NB4 (cell line): ENCODE measurements at regions not wholly inside any gene's neighbourhood (a gene's known extent, or its start where the extent isn't known, plus 50 kb on each side); places are given as distances from the start of the nearest gene placed in this dataset.

ENCODE experiments used
- DNase-seq: peaks from one replicate; pipeline ENCODE4 v3.0.0; 2010; ENCODE audit warnings: low read depth
- H3K4me3 ChIP-seq: one replicate; pipeline ENCODE4 v1.5.1; 2011; ENCODE audit warnings: mild to moderate bottlenecking, low read depth, low read length, moderate library complexity
- MYC ChIP-seq: IDR thresholded peaks from 2 replicates; pipeline ENCODE4 v1.6.1; 2011; ENCODE audit warnings: low read depth, low read length
- POLR2A ChIP-seq: IDR thresholded peaks from 2 replicates; pipeline ENCODE4 v1.6.1; 2011; ENCODE audit warnings: mild to moderate bottlenecking; ENCODE audit not compliant: insufficient read length; ENCODE audit errors: extremely low read depth
- TF ChIP-seq, protein P1 (sequence below): IDR thresholded peaks from one replicate; pipeline ENCODE4 v1.5.1; 2012; ENCODE audit warnings: low read depth, low read length
- TF ChIP-seq, protein P2 (sequence below): IDR thresholded peaks from 2 replicates; pipeline ENCODE4 v1.6.1; 2011; ENCODE audit warnings: low read depth, low read length

DNA sequence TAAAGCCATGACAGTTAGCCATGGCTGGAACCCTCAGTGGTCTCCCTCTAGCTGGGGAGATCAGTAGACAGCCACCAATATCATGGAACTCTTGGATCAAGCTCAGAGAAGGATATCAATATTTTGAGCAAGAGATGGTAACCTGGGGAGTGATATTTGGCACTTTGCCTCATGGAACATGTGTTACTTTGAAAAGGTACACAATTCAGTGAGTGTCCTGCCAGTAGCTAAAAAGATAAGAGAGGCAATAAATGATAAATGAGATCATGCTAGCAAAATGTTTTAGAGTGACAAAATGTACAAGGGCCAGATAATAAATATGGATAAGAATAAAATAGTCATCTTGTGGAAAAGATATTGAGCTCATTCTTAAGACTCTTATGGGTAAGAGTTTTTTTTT, 1618.7 kb downstream of the OLFM4 start:
- TF ChIP-seq, protein P1, sequence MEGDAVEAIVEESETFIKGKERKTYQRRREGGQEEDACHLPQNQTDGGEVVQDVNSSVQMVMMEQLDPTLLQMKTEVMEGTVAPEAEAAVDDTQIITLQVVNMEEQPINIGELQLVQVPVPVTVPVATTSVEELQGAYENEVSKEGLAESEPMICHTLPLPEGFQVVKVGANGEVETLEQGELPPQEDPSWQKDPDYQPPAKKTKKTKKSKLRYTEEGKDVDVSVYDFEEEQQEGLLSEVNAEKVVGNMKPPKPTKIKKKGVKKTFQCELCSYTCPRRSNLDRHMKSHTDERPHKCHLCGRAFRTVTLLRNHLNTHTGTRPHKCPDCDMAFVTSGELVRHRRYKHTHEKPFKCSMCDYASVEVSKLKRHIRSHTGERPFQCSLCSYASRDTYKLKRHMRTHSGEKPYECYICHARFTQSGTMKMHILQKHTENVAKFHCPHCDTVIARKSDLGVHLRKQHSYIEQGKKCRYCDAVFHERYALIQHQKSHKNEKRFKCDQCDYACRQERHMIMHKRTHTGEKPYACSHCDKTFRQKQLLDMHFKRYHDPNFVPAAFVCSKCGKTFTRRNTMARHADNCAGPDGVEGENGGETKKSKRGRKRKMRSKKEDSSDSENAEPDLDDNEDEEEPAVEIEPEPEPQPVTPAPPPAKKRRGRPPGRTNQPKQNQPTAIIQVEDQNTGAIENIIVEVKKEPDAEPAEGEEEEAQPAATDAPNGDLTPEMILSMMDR = no peak
- no peak for TF ChIP-seq POLR2A
- no peak for TF ChIP-seq MYC
- TF ChIP-seq, protein P2, sequence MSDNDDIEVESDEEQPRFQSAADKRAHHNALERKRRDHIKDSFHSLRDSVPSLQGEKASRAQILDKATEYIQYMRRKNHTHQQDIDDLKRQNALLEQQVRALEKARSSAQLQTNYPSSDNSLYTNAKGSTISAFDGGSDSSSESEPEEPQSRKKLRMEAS = no peak
- no peak for DNase-seq
- no peak overlapping the region for H3K4me3 ChIP-seq

DNA sequence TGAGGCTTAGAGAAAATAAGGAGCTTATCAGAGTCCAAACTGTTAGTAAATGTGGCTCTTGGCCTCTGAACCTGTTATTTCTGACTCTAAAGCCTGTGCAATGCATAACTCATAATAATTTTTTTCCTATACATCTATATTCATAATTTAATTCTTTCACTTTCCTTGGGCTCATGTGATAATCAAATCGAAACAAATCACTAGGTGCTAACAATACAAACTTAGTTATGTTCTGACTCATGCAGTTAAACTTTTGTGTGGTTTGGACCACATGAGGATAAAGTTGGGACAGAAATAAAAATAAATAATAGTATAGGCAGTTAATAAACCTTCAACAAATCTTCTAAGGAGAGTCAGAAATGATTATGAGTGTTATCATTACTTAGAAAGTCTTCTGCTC, 1629.0 kb downstream of the OLFM4 start:
- DNase-seq = no peak
- no peak overlapping the region for H3K4me3 ChIP-seq
- TF ChIP-seq, protein P2 = no peak
- TF ChIP-seq POLR2A (no peak), MYC (no peak)
- TF ChIP-seq, protein P1 = no peak

DNA sequence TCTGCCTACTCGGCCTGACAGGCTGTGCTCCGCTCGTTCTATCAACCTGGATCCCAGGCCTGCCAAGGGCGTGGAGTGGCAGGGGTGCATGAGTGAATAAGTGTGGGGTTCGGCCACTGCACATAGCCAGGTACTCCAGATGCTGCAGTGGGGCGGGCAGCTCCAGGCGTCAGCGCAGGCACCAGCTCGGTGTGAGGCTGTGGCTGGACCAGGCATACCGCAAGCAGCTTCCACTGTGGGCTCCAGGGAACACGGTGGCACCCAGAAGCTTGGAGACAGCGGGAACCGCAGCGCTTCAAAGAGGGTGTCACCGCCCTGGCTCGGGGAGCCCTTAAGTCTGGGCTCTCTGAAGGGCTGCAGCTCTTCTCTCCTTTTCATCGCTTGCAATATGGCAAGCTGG, 1630.2 kb downstream of the OLFM4 start:
- no peak overlapping the region for H3K4me3 ChIP-seq
- TF ChIP-seq, protein P1 = no peak
- no peak for TF ChIP-seq MYC
- TF ChIP-seq, protein P2 = no peak
- TF ChIP-seq POLR2A = no peak
- DNase-seq = no peak

DNA sequence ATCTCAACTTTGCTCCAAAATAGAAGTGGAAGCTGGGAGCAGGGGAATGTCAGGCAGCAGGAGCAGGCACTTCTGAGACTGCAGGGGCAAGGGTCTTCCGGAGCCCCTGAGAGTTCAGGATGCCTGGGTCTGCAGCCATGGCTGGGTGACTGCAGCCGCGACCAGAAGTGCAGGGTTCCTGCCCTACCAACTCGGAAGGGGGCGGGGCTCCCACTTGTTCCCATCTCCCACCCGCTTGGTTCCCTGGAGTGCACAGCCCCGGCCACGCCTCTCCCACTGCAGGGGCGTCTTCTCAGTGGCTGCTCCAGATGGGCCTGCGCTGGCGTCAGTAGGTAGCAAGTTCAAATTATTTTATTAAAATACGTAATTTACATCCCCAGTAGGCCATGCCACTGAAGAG, 1631.7 kb downstream of the OLFM4 start:
- TF ChIP-seq POLR2A (no peak), MYC (no peak)
- TF ChIP-seq, protein P2 = no peak
- TF ChIP-seq, protein P1 = no peak
- DNase-seq = no peak
- H3K4me3 ChIP-seq = no peak overlapping the region

DNA sequence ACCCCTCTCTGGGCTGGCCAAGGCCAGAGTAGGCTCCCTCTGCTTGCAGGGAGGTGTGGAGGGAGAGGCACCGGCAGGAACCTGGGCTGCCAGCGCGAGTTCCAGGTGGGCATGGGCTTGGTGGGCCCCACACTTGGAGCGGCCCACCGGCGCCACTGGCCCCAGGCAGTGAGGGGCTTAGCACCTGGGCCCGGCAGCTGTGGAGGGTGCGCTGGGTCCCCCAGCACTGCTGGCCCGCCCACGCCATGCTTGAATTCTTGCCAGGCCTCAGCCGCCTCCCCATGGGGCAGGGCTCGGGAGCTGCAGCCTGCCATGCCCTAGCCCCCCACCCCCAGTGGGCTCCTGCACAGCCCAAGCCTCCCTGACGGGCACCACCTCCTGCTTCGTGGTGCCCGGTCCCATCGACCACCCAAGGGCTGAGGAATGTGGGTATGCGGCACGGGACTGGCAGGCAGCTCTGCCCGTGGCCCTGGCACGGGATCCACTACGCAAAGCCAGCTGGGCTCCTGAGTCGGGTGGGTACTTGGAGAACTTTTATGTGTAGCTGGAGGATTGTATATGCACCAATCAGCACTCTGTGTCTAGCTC, 1648.0 kb downstream of the OLFM4 start:
- H3K4me3 ChIP-seq = no peak overlapping the region
- TF ChIP-seq, protein P2 = no peak
- TF ChIP-seq MYC = no peak
- no peak for TF ChIP-seq POLR2A
- TF ChIP-seq, protein P1 = no peak
- DNase-seq = no peak
